ENCODE measurements at regions not wholly inside any gene's neighbourhood (a gene's known extent, or its start where the extent isn't known, plus 50 kb on each side); places are given as distances from the start of the nearest gene placed in this dataset.

DNA sequence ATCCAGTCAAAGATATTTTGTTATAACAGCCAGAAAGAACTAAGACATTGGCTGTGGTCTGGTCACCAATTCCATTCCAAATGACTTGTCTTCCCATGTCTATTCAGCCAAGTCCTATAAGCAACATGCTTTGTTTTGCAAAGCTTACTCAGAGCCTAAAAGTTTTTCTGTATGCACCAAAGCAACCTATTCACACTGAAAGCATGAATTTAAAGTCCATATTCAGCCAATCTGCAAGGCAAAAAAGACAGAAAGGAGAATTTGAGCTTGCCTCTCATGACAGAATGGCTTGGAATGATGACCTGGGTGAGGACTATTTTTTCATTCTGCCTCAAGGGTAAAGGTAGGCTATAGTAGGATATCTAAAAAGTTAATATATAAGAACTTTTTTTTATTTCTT lies 323.2 kb upstream of the NOCT start:
- no peak overlapping the region for H3K4me3 ChIP-seq (ENCODE audit: low read depth, low read length)
- DNase-seq (ENCODE audit: low read depth) = no peak
- TF ChIP-seq, protein P1, sequence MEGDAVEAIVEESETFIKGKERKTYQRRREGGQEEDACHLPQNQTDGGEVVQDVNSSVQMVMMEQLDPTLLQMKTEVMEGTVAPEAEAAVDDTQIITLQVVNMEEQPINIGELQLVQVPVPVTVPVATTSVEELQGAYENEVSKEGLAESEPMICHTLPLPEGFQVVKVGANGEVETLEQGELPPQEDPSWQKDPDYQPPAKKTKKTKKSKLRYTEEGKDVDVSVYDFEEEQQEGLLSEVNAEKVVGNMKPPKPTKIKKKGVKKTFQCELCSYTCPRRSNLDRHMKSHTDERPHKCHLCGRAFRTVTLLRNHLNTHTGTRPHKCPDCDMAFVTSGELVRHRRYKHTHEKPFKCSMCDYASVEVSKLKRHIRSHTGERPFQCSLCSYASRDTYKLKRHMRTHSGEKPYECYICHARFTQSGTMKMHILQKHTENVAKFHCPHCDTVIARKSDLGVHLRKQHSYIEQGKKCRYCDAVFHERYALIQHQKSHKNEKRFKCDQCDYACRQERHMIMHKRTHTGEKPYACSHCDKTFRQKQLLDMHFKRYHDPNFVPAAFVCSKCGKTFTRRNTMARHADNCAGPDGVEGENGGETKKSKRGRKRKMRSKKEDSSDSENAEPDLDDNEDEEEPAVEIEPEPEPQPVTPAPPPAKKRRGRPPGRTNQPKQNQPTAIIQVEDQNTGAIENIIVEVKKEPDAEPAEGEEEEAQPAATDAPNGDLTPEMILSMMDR (IDR thresholded peaks at IDR 0.05; ENCODE audit: low read depth, low read length, missing control alignments) = no peak

DNA sequence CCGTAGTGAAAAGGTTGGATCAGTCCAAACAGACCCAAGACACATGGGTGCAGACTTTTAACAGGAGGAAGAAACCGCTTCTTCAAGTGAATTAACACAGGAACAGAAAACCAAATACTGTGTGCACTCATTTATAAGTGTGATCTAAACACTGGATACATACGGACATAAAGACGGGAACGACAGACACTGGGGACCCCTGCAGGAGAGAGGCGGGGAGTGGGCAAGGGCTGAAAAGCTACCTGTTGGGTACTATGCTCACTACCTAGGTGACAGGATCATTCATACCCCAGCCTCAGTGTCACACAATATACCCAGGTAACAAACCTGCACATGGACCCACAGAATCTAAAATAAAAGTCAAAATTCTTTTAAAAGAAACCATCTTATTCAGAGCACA lies 326.0 kb upstream of the NOCT start:
- no peak for DNase-seq (ENCODE audit: low read depth)
- no peak overlapping the region for H3K4me3 ChIP-seq (ENCODE audit: low read depth, low read length)
- TF ChIP-seq, protein P1 (IDR thresholded peaks at IDR 0.05; ENCODE audit: low read depth, low read length, missing control alignments) = no peak

- H3K4me3 ChIP-seq (ENCODE audit: low read depth, low read length) = no peak overlapping the region
- DNase-seq (ENCODE audit: low read depth) = no peak
- TF ChIP-seq, protein P1 (IDR thresholded peaks at IDR 0.05; ENCODE audit: low read depth, low read length, missing control alignments) = no peak
Observed at GRCh38 chr4:138689187-138689586, 326.4 kb upstream of the NOCT start.

GRCh38 chr4:138688408-138689085 lies 327.0 kb upstream of the NOCT start:
- TF ChIP-seq, protein P1 (IDR thresholded peaks at IDR 0.05; ENCODE audit: low read depth, low read length, missing control alignments) = no peak
- H3K4me3 ChIP-seq (ENCODE audit: low read depth, low read length) = no peak overlapping the region
- no peak for DNase-seq (ENCODE audit: low read depth)

- DNase-seq (ENCODE audit: low read depth) = no peak
- H3K4me3 ChIP-seq (ENCODE audit: low read depth, low read length) = no peak overlapping the region
- TF ChIP-seq, protein P1 (IDR thresholded peaks at IDR 0.05; ENCODE audit: low read depth, low read length, missing control alignments) = no peak
Observed at GRCh38 chr4:138686106-138686835, 329.3 kb upstream of the NOCT start.

DNA sequence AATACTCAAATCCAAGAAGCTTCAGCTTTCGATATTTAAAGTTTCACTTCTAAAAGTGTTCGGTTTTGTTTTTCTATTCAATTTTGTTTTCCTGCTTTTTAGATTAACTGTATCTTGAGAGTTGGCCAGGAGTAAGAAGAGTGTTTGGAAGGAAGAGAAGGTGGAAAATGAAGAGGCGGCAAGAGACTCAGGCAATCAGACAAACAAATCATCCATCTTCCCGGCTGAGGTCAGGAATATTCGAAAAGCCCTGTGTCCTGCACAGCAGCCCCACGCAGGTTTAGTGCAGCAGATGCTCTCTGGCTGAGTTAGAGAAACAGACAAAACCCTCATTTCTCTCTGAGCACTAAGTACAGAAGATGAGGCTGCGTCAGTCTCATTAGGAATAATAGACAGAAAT lies 330.3 kb upstream of the NOCT start:
- no peak for DNase-seq (ENCODE audit: low read depth)
- H3K4me3 ChIP-seq (ENCODE audit: low read depth, low read length) = no peak overlapping the region
- TF ChIP-seq, protein P1 (IDR thresholded peaks at IDR 0.05; ENCODE audit: low read depth, low read length, missing control alignments) = no peak

Measured in GM12864 (cell line).